GM19043 (cell line): ENCODE measurements at regions not wholly inside any gene's neighbourhood (a gene's known extent, or its start where the extent isn't known, plus 50 kb on each side); places are given as distances from the start of the nearest gene placed in this dataset.

Source experiments
- ATAC-seq: cut with Tn5 transposase; IDR thresholded peaks from one replicate; pipeline ENCODE4 v1.9.1; 2021; ENCODE audit warnings: low read depth; ENCODE audit not compliant: unreplicated experiment

DNA sequence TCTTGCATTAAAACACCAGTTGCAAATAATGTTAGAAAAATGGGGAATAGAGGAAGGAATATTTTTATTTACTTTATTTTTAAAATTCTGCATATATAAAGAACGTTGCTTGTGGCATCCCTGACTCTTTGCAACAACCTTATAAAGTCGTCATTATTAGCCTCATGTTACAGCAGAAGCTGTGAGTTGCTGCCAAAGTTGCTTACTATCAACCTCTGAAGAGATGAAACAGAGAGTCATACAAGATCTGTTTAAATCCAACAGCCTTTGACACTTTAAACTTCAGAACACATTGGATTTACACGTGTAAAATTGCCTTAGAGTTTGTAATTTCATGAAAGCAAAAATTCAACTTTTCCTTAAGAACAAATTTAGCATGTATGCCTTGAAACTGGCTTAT, 221.9 kb downstream of the MRPL39 start:
- no peak for ATAC-seq

DNA sequence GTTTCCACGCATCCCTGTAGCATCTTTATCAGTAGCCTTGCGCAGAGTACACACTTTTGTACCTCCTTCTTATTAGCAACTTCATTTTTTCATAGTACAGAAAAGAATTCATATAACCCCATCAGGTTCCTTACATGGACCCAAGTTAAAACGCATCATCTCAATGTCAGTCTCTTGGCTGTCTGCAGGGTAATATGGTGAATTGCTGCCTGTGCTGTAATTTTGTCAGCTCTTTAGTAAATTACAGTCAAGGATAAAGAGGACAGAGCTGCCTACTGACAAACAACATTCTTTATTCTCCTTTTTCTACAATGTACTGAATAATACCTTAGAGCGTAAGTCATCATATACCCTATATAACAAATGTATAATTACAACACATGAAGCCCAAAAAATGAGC, 222.5 kb downstream of the MRPL39 start:
- no peak for ATAC-seq

DNA sequence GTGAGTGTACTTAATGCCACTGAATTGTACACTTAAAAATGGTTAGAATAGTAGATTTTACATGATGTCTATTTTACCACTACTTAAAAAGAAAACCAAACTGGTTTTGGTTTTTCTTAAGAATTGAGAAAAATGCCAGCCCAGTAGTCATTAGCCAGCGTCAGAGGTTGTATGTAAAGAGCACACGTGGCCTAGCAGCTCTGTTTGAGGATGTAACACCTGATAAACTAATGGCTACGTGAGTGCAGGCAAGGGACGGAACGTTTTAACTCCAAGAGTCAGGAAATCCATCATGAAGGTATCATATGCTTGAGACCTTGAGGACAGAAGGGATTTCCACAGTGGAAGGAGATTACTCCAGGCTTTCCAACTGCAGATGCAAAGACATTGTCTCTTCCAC, 223.7 kb downstream of the MRPL39 start:
- ATAC-seq: no peak

DNA sequence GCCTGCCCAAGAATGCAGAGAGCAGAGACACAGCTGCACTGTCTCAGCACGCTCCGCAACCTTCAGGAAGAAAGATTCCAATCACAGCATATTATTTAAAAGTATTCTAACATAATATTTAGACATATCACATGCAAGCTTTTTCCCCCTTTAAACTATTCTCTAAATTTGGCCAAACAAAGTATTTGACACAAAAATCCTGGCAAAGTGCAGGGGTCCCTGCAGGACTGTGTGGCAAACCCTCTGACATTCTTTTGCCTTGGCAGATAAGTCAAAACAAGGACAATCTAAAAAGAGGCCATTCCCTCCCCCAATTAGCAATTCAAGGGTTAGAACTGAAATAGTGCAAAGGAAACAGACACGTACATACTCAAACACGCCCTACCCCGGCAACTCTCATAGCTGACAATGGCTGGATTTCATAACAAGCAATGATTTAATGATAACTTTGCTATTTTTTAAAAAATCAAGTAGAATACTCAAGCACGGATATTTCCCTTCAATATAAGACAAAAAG, 225.3 kb downstream of the MRPL39 start:
- no peak for ATAC-seq

DNA sequence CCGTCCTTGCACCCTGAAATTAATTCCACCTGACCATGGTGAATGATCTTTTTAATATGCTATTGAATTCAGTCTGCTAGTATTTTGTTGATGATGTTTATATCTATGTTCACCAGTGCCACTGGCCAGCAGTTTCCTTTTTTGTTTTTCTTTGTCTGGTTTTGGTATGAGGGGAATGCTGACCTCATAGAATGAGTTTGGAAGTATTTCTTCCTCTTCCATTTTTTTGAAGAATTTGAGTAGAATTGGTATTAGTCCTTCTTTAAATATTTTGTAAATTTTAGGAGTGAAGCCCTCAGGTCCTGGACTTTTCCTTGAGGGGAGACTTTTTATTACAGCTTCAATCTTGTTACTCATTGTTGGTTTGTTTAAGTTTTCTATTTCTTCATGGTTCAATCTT, 231.6 kb downstream of the MRPL39 start:
- ATAC-seq: no peak

DNA sequence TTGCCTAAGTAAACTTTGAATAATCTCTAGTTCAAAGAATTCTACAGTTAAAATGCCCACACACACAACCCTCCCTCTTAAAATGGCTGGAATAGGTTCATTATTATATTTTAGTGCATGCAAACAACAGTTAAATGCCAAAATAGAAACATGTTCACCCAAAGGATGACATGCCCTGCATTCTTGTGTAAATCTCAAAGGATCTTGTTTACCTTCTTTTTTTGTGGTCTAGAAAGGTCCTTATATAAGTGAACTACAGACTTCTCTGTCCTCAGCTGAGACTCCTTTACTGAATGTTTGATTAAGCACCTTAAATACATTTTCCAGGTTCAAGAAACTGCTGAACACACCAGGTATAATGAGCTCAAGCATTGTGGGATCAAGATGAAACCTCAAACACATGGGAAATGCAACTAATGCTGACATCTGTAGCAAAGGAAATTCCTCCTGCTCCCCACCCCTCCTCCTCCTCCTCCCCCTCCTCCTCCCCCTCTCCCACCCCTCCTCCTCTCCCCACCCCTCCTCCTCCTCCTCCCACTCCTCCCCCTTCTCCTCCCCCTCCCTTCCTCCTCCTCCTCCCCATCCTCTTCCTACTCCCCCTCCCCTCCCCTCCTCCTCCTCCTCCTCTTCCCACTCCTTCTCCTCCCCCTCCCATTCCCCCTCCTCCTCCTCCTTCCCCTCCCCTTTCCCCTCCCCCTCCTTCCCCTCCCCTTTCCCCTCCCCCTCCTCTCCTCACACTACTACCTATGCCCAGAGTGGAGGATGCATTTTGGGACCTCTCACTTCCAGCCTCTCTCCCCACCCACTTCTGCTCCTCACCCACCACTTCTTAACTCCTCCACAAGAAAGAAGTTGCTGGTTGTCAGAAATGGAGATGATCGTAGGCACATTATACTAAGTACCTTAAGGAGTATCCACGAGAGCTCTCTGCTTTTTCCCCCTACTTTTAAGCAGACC, 233.9 kb downstream of the MRPL39 start:
- no peak for ATAC-seq

DNA sequence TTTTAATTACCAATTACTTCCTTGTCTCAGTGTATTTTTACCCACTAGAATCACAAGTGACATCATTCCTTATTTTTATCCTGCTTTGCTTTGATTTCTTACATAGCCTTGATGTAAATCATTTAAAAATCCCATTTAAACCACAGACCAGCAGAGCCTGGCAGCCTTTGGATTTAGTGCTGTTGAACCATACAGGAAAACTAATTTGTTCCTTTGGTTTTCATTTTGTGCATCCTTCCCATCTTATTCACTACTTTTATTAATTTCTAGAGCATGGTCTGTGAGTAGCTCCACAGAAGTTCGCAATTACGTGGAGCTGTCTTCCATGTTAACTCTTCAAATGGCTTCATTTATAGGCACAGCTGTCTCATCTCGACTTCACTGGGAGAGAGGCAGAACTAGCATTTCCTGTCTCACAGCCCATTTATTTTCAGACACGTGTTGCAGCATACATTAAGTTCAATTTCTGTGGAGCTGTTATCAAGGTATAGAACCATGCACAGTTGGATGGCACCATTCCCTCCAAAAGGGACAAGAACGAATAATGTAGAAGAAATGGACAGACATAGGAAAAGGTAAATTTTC, 235.3 kb downstream of the MRPL39 start:
- no peak for ATAC-seq

DNA sequence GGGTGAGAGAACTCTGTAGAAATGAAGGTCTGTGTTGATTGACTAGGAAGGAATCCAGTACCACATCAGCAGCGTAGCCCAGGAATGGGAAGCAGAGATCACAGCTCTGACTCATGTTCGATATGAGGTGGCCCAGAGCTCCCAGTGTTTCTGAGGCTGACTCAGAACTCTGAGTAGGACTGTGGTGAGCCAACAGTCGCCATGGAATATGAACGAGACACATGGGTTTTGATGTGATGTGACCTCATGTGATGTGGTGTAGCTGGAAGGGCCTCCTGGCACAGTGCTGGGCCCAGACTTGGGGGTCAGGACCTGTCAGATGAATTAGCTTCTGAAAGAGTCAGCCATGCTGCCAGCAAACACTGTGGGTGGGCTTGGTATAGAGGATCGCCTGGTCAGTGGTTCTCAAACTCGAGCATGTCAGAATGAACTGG, 237.0 kb downstream of the MRPL39 start:
- no peak for ATAC-seq

DNA sequence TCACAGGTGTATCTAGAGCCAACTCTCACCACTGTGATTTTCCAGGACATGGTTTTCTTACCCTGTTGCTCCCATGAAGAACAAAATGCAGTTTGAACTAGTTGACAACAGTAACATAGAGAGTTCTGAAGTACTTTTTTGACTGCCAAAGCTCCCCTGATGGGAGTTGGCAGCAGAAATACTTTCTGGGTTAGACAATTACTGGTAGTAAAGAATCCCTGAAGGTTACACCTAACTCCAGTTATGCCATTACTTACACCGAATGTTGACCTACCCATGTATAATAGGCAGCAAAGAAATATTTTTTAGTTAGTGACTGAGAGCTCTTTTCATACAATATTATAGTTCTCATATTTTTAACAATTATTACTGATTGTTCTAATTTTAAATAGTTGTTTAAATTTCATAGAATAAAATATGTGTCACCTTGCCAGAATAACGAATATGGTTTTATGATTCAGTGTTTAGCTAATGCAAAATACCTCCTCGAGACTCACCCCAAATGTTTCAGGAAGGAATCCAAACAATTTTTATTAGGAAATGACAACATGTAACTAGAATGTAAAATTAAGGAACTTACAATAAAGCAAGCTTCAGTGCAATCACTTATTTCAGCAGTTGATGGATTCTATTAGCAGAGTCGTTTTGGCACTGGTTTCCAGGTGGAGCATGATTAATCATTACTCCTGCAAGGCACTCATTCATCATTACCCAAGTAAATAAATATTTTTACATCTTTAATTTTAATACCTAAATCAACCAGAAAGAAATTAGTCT, 237.6 kb downstream of the MRPL39 start:
- ATAC-seq: no peak

DNA sequence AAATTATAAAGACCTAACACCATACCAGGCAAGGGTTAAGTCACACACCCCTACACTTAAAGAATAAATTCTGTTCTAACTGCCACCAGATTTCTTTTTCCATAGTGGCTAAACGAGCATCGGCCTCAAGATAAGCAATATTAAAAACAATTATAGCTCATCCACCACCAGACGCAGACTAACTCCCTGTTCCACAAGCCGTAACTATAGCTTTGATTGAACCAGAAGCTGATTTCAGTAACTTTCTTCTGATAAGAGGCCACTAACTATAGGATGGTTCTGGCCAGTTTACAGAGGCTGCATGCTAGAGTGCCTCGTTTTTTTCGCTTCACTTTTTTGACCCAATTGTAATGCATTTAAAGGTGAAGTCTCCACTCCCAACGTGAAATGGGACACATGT, 238.8 kb downstream of the MRPL39 start:
- no peak for ATAC-seq

DNA sequence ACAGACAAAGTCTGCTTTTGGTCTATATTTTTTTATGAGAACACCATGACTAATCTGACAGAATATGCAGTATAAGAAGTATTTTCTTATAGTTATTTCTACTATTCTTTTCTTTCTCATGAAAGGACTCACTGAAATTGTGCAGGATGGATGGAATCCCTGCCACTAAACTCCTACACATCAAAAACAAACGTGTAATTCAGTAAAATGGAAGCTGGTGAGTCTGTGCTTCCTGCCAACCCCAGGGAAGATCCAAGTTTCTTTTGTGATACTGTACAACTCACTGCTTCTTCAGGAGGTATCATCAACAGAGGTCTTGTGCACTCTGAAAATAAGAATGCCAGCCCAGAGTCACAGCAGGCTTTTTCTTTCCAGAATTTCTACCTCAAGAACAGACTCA, 241.2 kb downstream of the MRPL39 start:
- no peak for ATAC-seq

DNA sequence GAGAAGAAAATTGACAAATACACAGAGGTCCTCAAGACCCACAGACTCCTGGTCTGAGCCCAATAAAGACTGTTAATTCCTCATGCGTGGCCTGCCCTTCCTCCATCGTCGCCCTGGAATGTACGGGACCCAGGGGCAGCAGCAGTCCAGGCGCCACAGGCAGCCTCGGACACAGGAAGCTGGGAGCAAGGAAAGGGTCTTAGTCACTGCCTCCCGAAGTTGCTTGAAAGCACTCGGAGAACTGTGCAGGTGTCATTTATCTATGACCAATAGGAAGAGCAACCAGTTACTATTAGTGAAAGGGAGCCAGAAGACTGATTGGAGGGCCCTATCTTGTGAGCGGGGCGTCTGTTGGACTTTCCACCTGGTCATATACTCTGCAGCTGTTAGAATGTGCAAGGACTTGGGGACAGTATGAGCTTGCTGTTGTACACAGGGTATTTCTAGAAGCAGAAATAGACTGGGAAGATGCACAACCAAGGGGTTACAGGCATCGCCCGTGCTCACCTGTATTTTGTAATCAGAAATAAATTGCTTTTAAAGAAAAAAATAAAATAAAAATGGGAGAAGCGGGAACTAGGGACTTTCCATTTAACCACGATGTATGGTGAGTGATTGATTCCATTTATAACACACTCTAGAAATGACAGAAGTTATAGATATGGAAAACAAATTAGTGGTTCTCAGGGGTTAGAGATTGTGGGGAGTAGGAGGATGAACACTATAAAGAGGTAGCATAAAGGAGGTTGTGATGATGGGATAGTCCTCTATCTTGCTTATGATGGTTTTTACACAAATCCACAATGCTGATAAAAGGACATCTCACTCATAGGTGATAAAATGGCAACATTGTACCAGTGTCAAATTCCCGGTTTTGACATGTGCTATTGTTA, 244.7 kb downstream of the MRPL39 start:
- ATAC-seq: no peak

DNA sequence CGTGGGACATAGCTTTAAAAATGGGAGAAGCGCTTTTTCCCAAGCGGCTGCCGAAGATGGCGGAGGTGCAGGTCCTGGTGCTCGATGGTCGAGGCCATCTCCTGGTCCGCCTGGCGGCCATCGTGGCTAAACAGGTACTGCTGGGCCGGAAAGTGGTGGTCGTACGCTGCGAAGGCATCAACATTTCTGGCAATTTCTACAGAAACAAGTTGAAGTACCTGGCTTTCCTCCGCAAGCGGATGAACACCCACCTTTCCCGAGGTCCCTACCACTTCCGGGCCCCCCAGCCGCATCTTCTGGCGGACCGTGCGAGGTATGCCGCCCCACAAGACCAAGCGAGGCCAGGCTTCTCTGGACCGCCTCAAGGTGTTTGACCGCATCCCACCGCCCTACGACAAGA, 245.5 kb downstream of the MRPL39 start:
- ATAC-seq: no peak

DNA sequence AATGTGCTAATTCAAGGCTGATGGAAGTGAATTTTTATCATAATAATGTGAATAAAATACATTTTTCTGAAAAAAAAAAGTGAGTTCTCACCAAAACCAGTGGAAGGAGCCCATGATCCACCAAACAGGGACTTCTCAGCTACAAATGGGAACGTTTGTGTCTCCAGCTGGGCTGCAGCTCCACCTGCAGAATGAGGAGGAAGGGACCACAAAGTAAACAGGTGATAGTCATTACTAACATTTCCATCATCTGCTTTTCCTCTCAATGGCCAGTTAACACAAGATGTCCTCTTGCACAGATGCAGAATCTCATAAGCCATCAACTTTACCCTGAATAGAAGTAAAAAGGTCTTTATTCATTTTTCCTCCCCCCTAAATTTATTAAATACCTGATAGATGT, 246.2 kb downstream of the MRPL39 start:
- no peak for ATAC-seq

DNA sequence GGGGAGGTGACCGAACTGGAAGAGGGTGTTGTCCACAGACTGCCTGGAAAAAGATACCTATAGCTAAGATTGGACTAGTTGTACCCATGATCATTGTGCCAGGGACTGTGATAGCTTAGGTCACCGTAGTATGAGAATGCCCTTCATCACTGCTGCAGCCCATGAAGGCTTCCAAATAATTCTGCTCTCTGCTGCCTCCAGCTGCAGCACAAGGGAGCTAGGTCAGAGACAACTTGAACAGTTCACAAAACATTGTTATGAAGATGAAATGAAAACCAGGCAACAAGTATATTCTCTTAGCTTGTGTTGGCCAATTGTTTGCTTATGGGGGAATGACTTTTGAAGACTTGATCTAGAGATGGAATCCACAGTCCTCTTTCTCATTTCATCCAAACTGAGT, 246.7 kb downstream of the MRPL39 start:
- ATAC-seq: no peak

DNA sequence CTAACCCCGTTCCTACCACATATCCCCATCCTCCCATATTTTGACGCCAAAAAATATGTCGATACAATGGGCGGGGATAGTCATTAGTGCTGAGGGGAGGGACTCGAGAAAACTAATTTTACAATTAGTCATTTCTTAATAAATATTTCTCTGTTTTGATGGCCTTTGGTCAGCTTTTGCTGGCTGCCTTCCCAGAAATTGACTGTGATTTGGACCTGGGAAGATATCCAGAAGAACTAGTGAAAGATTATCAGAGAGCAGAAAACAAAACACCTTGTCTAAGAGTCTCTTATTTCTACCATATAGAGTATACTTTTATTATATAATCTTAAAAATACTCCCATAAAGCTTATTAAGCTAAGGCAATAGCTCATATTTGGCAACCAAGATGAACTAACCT, 247.6 kb downstream of the MRPL39 start:
- ATAC-seq: no peak

DNA sequence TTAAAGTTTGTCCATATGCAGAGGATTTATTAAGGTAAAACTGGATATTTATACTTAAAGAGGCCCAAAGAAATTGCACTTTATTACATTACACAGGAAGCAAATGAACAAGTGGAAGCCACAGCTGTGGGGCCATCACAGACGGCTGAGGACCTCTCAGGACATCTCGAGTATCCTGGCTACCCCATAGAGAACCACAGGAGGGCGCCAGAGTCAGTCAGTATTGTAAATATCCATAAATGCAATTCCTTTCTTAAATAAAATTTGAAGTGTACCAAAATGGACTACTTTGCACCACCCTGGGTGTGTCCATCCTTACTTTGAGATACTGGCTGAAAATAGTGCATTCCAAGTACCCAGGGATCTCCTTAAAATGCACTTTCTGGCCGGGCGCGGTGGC, 257.2 kb downstream of the MRPL39 start:
- no peak for ATAC-seq

DNA sequence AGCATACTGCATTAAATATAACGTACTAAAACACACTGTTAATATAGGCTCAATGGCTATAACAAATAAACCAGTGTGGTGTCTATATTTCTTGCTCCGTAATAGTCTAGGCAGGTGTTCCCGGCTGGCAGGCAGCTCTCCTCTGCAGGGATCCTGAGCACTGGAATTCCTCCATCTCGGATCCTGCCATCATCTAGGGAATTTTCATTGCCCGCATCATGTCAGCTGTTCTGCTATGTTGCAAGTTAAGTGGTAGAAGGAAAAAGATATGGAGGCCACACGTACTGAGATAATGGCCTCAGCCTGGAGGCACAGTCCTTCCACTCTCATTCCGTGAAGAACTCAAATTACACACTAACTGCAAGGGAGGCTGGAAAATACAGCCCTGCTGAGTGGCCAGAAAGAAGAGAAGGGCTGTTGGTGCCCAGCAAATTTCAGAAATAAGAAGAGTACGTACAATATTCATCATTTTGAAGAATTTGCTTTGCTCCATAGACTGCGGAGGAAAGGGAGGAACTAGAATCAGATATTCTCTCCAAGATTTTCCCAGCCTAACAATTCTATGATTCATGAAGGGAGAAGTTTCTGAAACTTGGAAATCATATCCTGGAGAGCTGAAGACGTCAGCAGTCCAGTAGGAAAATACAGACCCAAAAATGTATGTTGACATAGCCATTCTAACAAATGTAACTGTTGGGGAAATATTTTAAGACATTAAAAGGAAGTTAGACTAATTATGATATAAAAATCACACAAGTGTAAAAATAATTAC, 263.3 kb downstream of the MRPL39 start:
- ATAC-seq: no peak

DNA sequence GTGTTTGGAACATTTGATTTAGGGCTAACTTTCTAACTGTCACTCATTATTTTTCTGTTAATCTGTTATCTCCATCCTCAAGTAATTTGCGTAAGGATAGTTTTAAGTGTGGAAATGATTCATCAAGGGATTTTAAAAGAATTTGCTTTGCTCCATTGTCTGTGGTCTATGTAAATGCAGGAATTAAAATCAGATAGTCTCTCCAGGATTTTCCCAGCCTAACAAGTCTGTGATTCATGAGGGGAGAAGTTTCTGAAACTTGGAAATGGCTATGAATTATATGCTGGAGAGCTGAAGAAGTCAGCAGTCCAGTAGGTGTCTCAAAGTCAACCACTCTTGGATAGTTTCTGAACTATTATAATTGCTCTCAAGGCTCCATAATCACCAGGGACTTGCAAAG, 264.5 kb downstream of the MRPL39 start:
- no peak for ATAC-seq
